CD4-positive, alpha-beta T cell (primary cell): ENCODE measurements at regions not wholly inside any gene's neighbourhood (a gene's known extent, or its start where the extent isn't known, plus 50 kb on each side); places are given as distances from the start of the nearest gene placed in this dataset.

Experiments used
- ATAC-seq: fragments of 200-7000 bp; cut with Tn5 transposase; one replicate; pipeline ENCODE4 v1.10.0; 2022; ENCODE audit warnings: mild to moderate bottlenecking; ENCODE audit not compliant: poor library complexity
- CTCF ChIA-PET: fragments of 350-600 bp; sonication (Branson Sonifier 250); formaldehyde crosslinking; loops from one replicate; lab custom pipeline; 2021; ENCODE audit warnings: antibody characterized with exemption, inconsistent platforms; lab: Charles Lee
- POLR2A ChIA-PET: fragments of 350-600 bp; sonication (Branson Sonifier 250); formaldehyde crosslinking; loops from one replicate; lab custom pipeline; 2021; ENCODE audit warnings: antibody characterized with exemption, inconsistent platforms; lab: Charles Lee
- DNase-seq, 14 experiments: peaks; one replicate each; pipeline ENCODE4 v3.0.0-alpha.2; 2013 to 2020; ENCODE audit warnings: mixed read lengths in 2 of 14
- H3K27ac ChIP-seq, 2 donors: one replicate each; pipeline versions ENCODE4 v1.5.1 to v1.7.0; 2013; ENCODE audit warnings: low read length in 2 of 2, low read depth in 1 of 2, mild to moderate bottlenecking in 1 of 2
- H3K27me3 ChIP-seq, 2 experiments: 1 replicate in 1 of 2; 2 replicates in 1 of 2; pipeline versions ENCODE4 v1.6.1 to v1.7.0; 2013; ENCODE audit warnings: low read length in 2 of 2, control low read depth in 1 of 2, mild to moderate bottlenecking in 1 of 2, moderate library complexity in 1 of 2; ENCODE audit not compliant: insufficient read depth in 2 of 2, control insufficient read depth in 1 of 2
- H3K36me3 ChIP-seq: one replicate; pipeline ENCODE4 v1.6.1; 2013; ENCODE audit warnings: low read length, control low read depth; ENCODE audit not compliant: insufficient read depth
- H3K4me1 ChIP-seq: one replicate; pipeline ENCODE4 v1.6.1; 2013; ENCODE audit warnings: low read length, control low read depth; ENCODE audit not compliant: insufficient read depth
- H3K4me3 ChIP-seq: one replicate; pipeline ENCODE4 v1.5.1; 2013; ENCODE audit warnings: mild to moderate bottlenecking, low read length, moderate library complexity
- H3K9me3 ChIP-seq, 2 experiments: 1 replicate in 1 of 2; 2 replicates in 1 of 2; pipeline versions ENCODE4 v1.6.1 to v1.7.0; 2013; ENCODE audit warnings: low read length in 2 of 2, mild to moderate bottlenecking in 2 of 2, control low read depth in 1 of 2, moderate library complexity in 1 of 2; ENCODE audit not compliant: control insufficient read depth in 1 of 2, insufficient read depth in 1 of 2
- H3K27ac Mint-ChIP-seq: one replicate; pipeline ENCODE4 v1.8.0; 2020; ENCODE audit warnings: mixed read lengths
- H3K27me3 Mint-ChIP-seq: one replicate; pipeline ENCODE4 v1.8.0; 2021; ENCODE audit warnings: mixed read lengths
- H3K36me3 Mint-ChIP-seq: one replicate; pipeline ENCODE4 v1.8.0; 2021; ENCODE audit warnings: low read depth, mixed read lengths
- H3K4me1 Mint-ChIP-seq: one replicate; pipeline ENCODE4 v1.8.0; 2021; ENCODE audit warnings: low read depth, mixed read lengths
- H3K4me3 Mint-ChIP-seq: one replicate; pipeline ENCODE4 v1.8.0; 2020; ENCODE audit warnings: mild to moderate bottlenecking, mixed read lengths
- H3K9me3 Mint-ChIP-seq: one replicate; pipeline ENCODE4 v1.8.0; 2020; ENCODE audit warnings: mixed read lengths
- CTCF ChIP-seq: fragments of 200-600 bp; IDR thresholded peaks from one replicate; pipeline ENCODE4 v1.8.0; 2022; ENCODE audit warnings: antibody characterized with exemption, mild to moderate bottlenecking
- intact Hi-C, 2 experiments: fragments of 100-400 bp; cut with DNase I in 1 of 2; cut with micrococcal nuclease in 1 of 2; formaldehyde crosslinking; loops; one replicate each; pipeline versions ENCODE4 v1.15.1 to v1.9.0; 2023 to 2025; cut with DNase I, micrococcal nuclease

- Histone ChIP-seq H3K27ac (no peak overlapping the region), H3K9me3 (no peaks in the 10 kb centered on the region), H3K4me1 (no peaks in the 10 kb centered on the region), H3K4me3 (no peak overlapping the region), H3K36me3 (no peaks in the 10 kb centered on the region), H3K27me3 (no peaks in the 10 kb centered on the region)
- POLR2A ChIA-PET: no interaction called here
- no peak for ATAC-seq
- Mint-ChIP-seq H3K4me1 (no peaks in the 10 kb centered on the region), H3K9me3 (no peaks in the 10 kb centered on the region), H3K27ac (no peak overlapping the region), H3K27me3 (no peaks in the 10 kb centered on the region), H3K4me3 (no peak overlapping the region), H3K36me3 (no peaks in the 10 kb centered on the region)
- CTCF ChIA-PET: no interaction called here
- intact Hi-C loops: no loop called here
- no peak for DNase-seq
- TF ChIP-seq CTCF: no peak
Observed at GRCh38 chr6:91464718-91465117, 877.8 kb upstream of the MAP3K7 start.

- Mint-ChIP-seq H3K4me1 (no peaks in the 10 kb centered on the region), H3K27me3 (no peaks in the 10 kb centered on the region), H3K36me3 (no peaks in the 10 kb centered on the region), H3K27ac (no peak overlapping the region), H3K4me3 (no peak overlapping the region), H3K9me3 (no peaks in the 10 kb centered on the region)
- ChIA-PET POLR2A (no interaction called here), CTCF (no interaction called here)
- TF ChIP-seq CTCF: no peak
- no peaks in the 10 kb centered on the region for H3K27me3 ChIP-seq
- no peak overlapping the region for H3K27ac ChIP-seq
- H3K4me3 ChIP-seq: no peak overlapping the region
- H3K4me1 ChIP-seq: no peaks in the 10 kb centered on the region
- no peaks in the 10 kb centered on the region for H3K9me3 ChIP-seq
- no peaks in the 10 kb centered on the region for H3K36me3 ChIP-seq
- ATAC-seq (no peak), DNase-seq (no peak)
- intact Hi-C loops: no loop called here
Observed at GRCh38 chr6:91464201-91464600, 877.3 kb upstream of the MAP3K7 start.

GRCh38 chr6:91462241-91462640, 875.4 kb upstream of the MAP3K7 start:
- intact Hi-C loops: no loop called here
- Mint-ChIP-seq H3K27me3 (no peaks in the 10 kb centered on the region), H3K36me3 (no peaks in the 10 kb centered on the region), H3K4me3 (no peak overlapping the region), H3K9me3 (no peaks in the 10 kb centered on the region), H3K4me1 (no peaks in the 10 kb centered on the region), H3K27ac (no peak overlapping the region)
- no peak overlapping the region for H3K27ac ChIP-seq
- no peaks in the 10 kb centered on the region for H3K27me3 ChIP-seq
- POLR2A ChIA-PET: no interaction called here
- no peak overlapping the region for H3K4me3 ChIP-seq
- no peak for ATAC-seq
- no peaks in the 10 kb centered on the region for H3K9me3 ChIP-seq
- no peak for DNase-seq
- H3K4me1 ChIP-seq: no peaks in the 10 kb centered on the region
- CTCF ChIA-PET: no interaction called here
- no peak for TF ChIP-seq CTCF
- H3K36me3 ChIP-seq: no peaks in the 10 kb centered on the region
